NB4 (cell line): ENCODE measurements at regions not wholly inside any gene's neighbourhood (a gene's known extent, or its start where the extent isn't known, plus 50 kb on each side); places are given as distances from the start of the nearest gene placed in this dataset.
"Not testable (repeated sequence)": the region's sequence is repeated elsewhere in the genome, so short reads cannot be mapped to it uniquely, and the experiment has no call there.

Experiments used
- POLR2A ChIP-seq: IDR thresholded peaks from 2 replicates; pipeline ENCODE4 v1.6.1; 2011; ENCODE audit warnings: mild to moderate bottlenecking; ENCODE audit not compliant: insufficient read length; ENCODE audit errors: extremely low read depth
- TF ChIP-seq, protein P1 (sequence below): IDR thresholded peaks from one replicate; pipeline ENCODE4 v1.5.1; 2012; ENCODE audit warnings: low read depth, low read length
- TF ChIP-seq, protein P2 (sequence below): IDR thresholded peaks from 2 replicates; pipeline ENCODE4 v1.6.1; 2011; ENCODE audit warnings: low read depth, low read length

DNA sequence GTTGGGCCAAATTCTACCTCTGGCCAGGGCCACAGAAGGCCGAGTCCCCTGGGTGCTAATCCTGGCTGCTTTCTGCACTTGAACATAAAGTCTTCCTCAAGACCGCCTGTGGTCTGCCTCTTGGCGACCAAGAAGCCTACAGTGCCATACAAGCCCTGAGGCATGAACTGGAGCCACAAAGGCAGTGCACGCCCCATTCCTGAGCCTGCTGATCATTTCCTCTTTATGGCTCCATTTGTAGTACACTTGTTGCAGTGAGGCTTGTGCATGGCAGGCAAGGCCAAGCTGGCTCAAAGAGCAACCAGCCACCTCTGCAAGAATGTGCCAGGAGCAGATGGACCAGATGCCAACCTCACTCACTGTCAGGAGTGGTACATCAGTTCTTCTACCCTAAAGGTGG is 636.1 kb upstream of the DEFB115 start:
- TF ChIP-seq, protein P1, sequence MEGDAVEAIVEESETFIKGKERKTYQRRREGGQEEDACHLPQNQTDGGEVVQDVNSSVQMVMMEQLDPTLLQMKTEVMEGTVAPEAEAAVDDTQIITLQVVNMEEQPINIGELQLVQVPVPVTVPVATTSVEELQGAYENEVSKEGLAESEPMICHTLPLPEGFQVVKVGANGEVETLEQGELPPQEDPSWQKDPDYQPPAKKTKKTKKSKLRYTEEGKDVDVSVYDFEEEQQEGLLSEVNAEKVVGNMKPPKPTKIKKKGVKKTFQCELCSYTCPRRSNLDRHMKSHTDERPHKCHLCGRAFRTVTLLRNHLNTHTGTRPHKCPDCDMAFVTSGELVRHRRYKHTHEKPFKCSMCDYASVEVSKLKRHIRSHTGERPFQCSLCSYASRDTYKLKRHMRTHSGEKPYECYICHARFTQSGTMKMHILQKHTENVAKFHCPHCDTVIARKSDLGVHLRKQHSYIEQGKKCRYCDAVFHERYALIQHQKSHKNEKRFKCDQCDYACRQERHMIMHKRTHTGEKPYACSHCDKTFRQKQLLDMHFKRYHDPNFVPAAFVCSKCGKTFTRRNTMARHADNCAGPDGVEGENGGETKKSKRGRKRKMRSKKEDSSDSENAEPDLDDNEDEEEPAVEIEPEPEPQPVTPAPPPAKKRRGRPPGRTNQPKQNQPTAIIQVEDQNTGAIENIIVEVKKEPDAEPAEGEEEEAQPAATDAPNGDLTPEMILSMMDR: not testable (repeated sequence)
- not testable (repeated sequence) for TF ChIP-seq POLR2A
- TF ChIP-seq, protein P2, sequence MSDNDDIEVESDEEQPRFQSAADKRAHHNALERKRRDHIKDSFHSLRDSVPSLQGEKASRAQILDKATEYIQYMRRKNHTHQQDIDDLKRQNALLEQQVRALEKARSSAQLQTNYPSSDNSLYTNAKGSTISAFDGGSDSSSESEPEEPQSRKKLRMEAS: not testable (repeated sequence)
